ENCODE measurements at regions not wholly inside any gene's neighbourhood (a gene's known extent, or its start where the extent isn't known, plus 50 kb on each side); places are given as distances from the start of the nearest gene placed in this dataset.
"Not testable (repeated sequence)": the region's sequence is repeated elsewhere in the genome, so short reads cannot be mapped to it uniquely, and the experiment has no call there.

- DNase-seq (ENCODE audit: low spot score), result not testable (repeated sequence)
Observed at GRCh38 chr21:15477773-15478172, 252.0 kb upstream of the USP25 start.

- DNase-seq (ENCODE audit: low spot score), result no peak
Observed at GRCh38 chr21:15480160-15480559, 249.6 kb upstream of the USP25 start.

- peak; percentile 85 for DNase-seq (ENCODE audit: low spot score)
Observed at GRCh38 chr21:15483138-15483780, 246.5 kb upstream of the USP25 start.

GRCh38 chr21:15486460-15487195, 243.2 kb upstream of the USP25 start:
- no peak for DNase-seq (ENCODE audit: low spot score)

- no peak for DNase-seq (ENCODE audit: low spot score)
Observed at GRCh38 chr21:15487196-15487550, 242.6 kb upstream of the USP25 start.

- DNase-seq (ENCODE audit: low spot score), result no peak
Observed at GRCh38 chr21:15491100-15491499, 238.7 kb upstream of the USP25 start.

- no peak for DNase-seq (ENCODE audit: low spot score)
Observed at GRCh38 chr21:15493646-15494045, 236.1 kb upstream of the USP25 start.

GRCh38 chr21:15494481-15494880, 235.3 kb upstream of the USP25 start:
- no peak for DNase-seq (ENCODE audit: low spot score)

GRCh38 chr21:15495965-15496364, 233.8 kb upstream of the USP25 start:
- no peak for DNase-seq (ENCODE audit: low spot score)

- no peak for DNase-seq (ENCODE audit: low spot score)
Observed at GRCh38 chr21:15496911-15497310, 232.9 kb upstream of the USP25 start.

GRCh38 chr21:15498455-15498854, 231.3 kb upstream of the USP25 start:
- DNase-seq (ENCODE audit: low spot score), result no peak

- DNase-seq (ENCODE audit: low spot score), result no peak
Observed at GRCh38 chr21:15506086-15506485, 223.7 kb upstream of the USP25 start.

GRCh38 chr21:15508554-15508953, 221.2 kb upstream of the USP25 start:
- DNase-seq (ENCODE audit: low spot score), result no peak

GRCh38 chr21:15514073-15514946, 215.5 kb upstream of the USP25 start:
- peak; percentile 61 for DNase-seq (ENCODE audit: low spot score)

- no peak for DNase-seq (ENCODE audit: low spot score)
Observed at GRCh38 chr21:15515908-15516307, 213.9 kb upstream of the USP25 start.

GRCh38 chr21:15517394-15517793, 212.4 kb upstream of the USP25 start:
- DNase-seq (ENCODE audit: low spot score), result no peak

- DNase-seq (ENCODE audit: low spot score), result peak; percentile 38
Observed at GRCh38 chr21:15520811-15521643, 208.8 kb upstream of the USP25 start.

- no peak for DNase-seq (ENCODE audit: low spot score)
Observed at GRCh38 chr21:15521644-15522001, 208.2 kb upstream of the USP25 start.

- DNase-seq (ENCODE audit: low spot score), result no peak
Observed at GRCh38 chr21:15522148-15522547, 207.6 kb upstream of the USP25 start.

- DNase-seq (ENCODE audit: low spot score), result no peak
Observed at GRCh38 chr21:15524855-15525254, 204.9 kb upstream of the USP25 start.

- DNase-seq (ENCODE audit: low spot score), result no peak
Observed at GRCh38 chr21:15526798-15527197, 203.0 kb upstream of the USP25 start.

- no peak for DNase-seq (ENCODE audit: low spot score)
Observed at GRCh38 chr21:15528346-15528745, 201.4 kb upstream of the USP25 start.

All from NAMALWA (cell line).